GM12875 (cell line): ENCODE measurements at regions not wholly inside any gene's neighbourhood (a gene's known extent, or its start where the extent isn't known, plus 50 kb on each side); places are given as distances from the start of the nearest gene placed in this dataset.

ENCODE experiments used
- H3K4me3 ChIP-seq: one replicate; pipeline ENCODE4 v1.5.1; 2011; ENCODE audit warnings: low read depth, low read length, control low read depth
- TF ChIP-seq, protein P1 (sequence below): IDR thresholded peaks from 2 replicates; pipeline ENCODE4 v1.5.1; 2011; ENCODE audit warnings: low read depth, mild to moderate bottlenecking, control low read depth, inconsistent platforms, low read length, moderate library complexity, borderline replicate concordance; ENCODE audit not compliant: insufficient read depth

DNA sequence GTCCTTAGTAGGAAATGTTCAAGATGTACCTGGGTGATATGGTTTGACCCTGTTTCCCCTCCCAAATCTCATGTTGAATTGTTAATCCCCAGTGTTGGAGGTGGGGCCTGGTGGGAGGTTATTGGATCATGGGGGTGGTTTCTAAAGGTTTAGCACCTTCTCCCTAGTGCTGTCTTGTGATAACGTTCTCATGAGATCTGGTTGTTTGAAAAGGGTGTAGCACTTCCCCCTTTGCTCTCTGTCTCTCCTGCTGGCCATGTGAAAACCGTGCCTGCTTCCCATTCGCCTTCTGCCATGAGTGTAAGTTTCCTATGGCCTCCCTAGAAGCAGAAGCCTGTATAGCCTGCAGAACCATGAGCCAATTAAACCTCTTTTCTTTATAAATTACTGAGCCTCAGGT is 353.0 kb upstream of the SFSWAP start:
- no peak overlapping the region for H3K4me3 ChIP-seq
- TF ChIP-seq, protein P1, sequence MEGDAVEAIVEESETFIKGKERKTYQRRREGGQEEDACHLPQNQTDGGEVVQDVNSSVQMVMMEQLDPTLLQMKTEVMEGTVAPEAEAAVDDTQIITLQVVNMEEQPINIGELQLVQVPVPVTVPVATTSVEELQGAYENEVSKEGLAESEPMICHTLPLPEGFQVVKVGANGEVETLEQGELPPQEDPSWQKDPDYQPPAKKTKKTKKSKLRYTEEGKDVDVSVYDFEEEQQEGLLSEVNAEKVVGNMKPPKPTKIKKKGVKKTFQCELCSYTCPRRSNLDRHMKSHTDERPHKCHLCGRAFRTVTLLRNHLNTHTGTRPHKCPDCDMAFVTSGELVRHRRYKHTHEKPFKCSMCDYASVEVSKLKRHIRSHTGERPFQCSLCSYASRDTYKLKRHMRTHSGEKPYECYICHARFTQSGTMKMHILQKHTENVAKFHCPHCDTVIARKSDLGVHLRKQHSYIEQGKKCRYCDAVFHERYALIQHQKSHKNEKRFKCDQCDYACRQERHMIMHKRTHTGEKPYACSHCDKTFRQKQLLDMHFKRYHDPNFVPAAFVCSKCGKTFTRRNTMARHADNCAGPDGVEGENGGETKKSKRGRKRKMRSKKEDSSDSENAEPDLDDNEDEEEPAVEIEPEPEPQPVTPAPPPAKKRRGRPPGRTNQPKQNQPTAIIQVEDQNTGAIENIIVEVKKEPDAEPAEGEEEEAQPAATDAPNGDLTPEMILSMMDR, result no peak

DNA sequence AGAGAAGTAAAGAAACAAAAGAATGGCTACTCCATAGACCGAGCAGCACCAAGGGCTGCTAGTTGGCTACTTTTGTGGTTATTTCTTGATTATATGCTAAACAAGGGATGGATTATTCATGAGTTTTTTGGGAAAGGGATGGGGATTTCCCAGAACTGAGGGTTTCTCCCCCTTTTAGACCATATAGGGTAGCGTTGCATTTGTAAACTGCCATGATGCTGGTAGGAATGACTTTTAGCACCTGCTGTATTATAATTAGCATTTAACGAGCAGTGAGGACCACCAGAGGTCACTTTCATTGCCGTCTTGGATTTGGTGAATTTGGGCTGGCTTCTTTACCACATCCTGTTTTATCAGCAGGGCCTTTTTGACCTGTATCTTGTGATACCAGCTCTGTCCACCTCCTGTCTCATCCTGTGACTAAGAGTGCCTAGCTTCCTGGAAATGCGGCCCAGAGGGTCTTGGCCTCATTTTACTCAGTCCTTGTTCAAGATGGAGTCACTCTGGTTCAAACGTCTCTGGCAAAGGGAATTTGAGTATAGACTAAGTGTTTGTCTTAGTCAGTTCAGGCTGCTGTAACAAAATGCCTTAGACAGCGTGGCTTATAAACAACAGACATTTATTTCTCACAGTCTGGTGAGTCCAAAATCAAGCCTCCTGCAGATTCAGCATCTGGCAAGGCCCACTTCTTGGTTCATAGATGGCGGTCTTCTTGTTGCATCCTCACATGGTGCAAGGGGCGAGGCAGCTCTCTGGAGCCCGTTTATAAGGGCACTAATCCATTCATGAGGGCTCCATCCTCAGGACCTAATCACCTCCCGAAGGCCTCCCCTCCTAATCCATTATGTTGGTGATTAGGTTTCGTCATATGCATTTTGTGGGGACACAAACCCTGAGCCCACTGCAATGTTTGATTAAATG is 348.3 kb upstream of the SFSWAP start:
- H3K4me3 ChIP-seq, result no peak overlapping the region
- TF ChIP-seq, protein P1, result no peak

DNA sequence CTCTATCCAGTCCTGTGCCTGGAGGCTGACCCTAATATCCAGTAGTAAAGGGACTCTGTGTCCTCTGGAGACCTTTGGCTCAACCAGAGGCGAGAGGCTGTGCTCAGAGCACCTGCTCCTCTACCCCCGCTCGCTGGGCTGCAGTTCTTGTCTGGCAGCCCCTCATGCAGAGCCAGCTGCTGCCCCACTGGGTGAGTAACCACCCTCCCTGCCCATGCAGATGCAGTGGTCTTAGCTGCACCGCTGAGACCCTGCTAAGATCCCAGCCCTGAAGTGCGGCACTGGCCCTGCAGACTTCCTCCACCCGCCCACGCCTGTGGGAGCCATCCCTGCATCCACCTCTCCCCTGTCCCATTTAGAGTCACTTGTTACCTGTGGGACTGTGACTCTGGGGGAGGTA is 347.5 kb upstream of the SFSWAP start:
- TF ChIP-seq, protein P1, result no peak
- no peak overlapping the region for H3K4me3 ChIP-seq

- TF ChIP-seq, protein P1, result no peak
- H3K4me3 ChIP-seq, result no peak overlapping the region
These were observed 346.9 kb upstream of the SFSWAP start for GRCh38 chr12:131363841-131364495.

GRCh38 chr12:131364903-131365820 is 345.7 kb upstream of the SFSWAP start:
- TF ChIP-seq, protein P1, result no peak
- H3K4me3 ChIP-seq, result no peak overlapping the region

GRCh38 chr12:131365821-131366260 is 345.0 kb upstream of the SFSWAP start:
- TF ChIP-seq, protein P1, result no peak
- H3K4me3 ChIP-seq, result no peak overlapping the region
